Thymus (tissue), 11 donors: ENCODE measurements at regions not wholly inside any gene's neighbourhood (a gene's known extent, or its start where the extent isn't known, plus 50 kb on each side); places are given as distances from the start of the nearest gene placed in this dataset.

Experiments
- DNase-seq, 9 donors: peaks; one replicate each; pipeline ENCODE4 v3.0.0-alpha.2; 2013; ENCODE audit warnings: low spot score in 9 of 9, low read depth in 6 of 9, missing footprints in 1 of 9
- H3K27ac ChIP-seq, 2 donors: one replicate each; pipeline ENCODE4 v1.5.1; 2013; ENCODE audit warnings: control low read depth in 1 of 2, low read depth in 1 of 2, low read length in 1 of 2, mild to moderate bottlenecking in 1 of 2, moderate library complexity in 1 of 2
- H3K27me3 ChIP-seq, 2 donors: one replicate each; pipeline ENCODE4 v1.5.1; 2013; ENCODE audit warnings: low read length in 1 of 2; ENCODE audit not compliant: control insufficient read depth in 2 of 2, insufficient read depth in 1 of 2
- H3K36me3 ChIP-seq, 2 donors: one replicate each; pipeline ENCODE4 v1.5.1; 2013; ENCODE audit warnings: low read length in 1 of 2, mild to moderate bottlenecking in 1 of 2, moderate library complexity in 1 of 2; ENCODE audit not compliant: control insufficient read depth in 2 of 2, insufficient read depth in 2 of 2
- H3K4me1 ChIP-seq, 2 donors: one replicate each; pipeline ENCODE4 v1.5.1; 2013; ENCODE audit warnings: low read length in 2 of 2; ENCODE audit not compliant: control insufficient read depth in 2 of 2, insufficient read depth in 2 of 2
- H3K4me3 ChIP-seq, 2 donors: one replicate each; pipeline ENCODE4 v1.5.1; 2013; ENCODE audit warnings: low read length in 2 of 2, control low read depth in 1 of 2, mild to moderate bottlenecking in 1 of 2
- H3K9me3 ChIP-seq, 2 donors: one replicate each; pipeline ENCODE4 v1.5.1; 2013; ENCODE audit warnings: low read length in 1 of 2, mild to moderate bottlenecking in 1 of 2; ENCODE audit not compliant: control insufficient read depth in 2 of 2, insufficient read depth in 1 of 2
- WGBS: extraction: QIAGEN DNeasy Blood & Tissue Kit; methylation state at CpG from one replicate; pipeline ENCODE4 v1.1.7; 2013; 5-methylcytosine and 5-hydroxymethylcytosine counted together
- donor health status: healthy.

GRCh38 chr5:165631235-165631634 is 2125.8 kb downstream of the MAT2B start:
- WGBS: 43% methylated on average over 1 of the region's 1 CpG
- Histone ChIP-seq H3K27me3 (no peaks in the 10 kb centered on the region), H3K4me3 (no peak overlapping the region), H3K36me3 (no peaks in the 10 kb centered on the region), H3K4me1 (no peaks in the 10 kb centered on the region), H3K9me3 (no peaks in the 10 kb centered on the region), H3K27ac (no peak overlapping the region)
- DNase-seq: no peak

GRCh38 chr5:165642366-165642765 is 2136.9 kb downstream of the MAT2B start:
- Histone ChIP-seq H3K36me3 (no peaks in the 10 kb centered on the region), H3K9me3 (no peaks in the 10 kb centered on the region), H3K27me3 (no peaks in the 10 kb centered on the region), H3K4me3 (no peak overlapping the region), H3K4me1 (no peaks in the 10 kb centered on the region), H3K27ac (no peak overlapping the region)
- no peak for DNase-seq
- WGBS: 49% methylated on average over 2 of the region's 2 CpGs

GRCh38 chr5:165665735-165666400 is 2160.4 kb downstream of the MAT2B start:
- Histone ChIP-seq H3K4me1 (no peaks in the 10 kb centered on the region), H3K27ac (no peak overlapping the region), H3K9me3 (no peaks in the 10 kb centered on the region), H3K4me3 (no peak overlapping the region), H3K27me3 (no peaks in the 10 kb centered on the region), H3K36me3 (no peaks in the 10 kb centered on the region)
- DNase-seq: no peak
- 94% methylated on average over 3 of the region's 3 CpGs for WGBS

GRCh38 chr5:165673499-165673898 is 2168.1 kb downstream of the MAT2B start:
- H3K36me3 ChIP-seq: no peaks in the 10 kb centered on the region
- no peaks in the 10 kb centered on the region for H3K9me3 ChIP-seq
- no peak overlapping the region for H3K27ac ChIP-seq
- no peak overlapping the region for H3K4me3 ChIP-seq
- DNase-seq: no peak
- no peaks in the 10 kb centered on the region for H3K4me1 ChIP-seq
- H3K27me3 ChIP-seq: no peaks in the 10 kb centered on the region

GRCh38 chr5:165695796-165696195 is 2190.4 kb downstream of the MAT2B start:
- H3K36me3 ChIP-seq: no peaks in the 10 kb centered on the region
- no peaks in the 10 kb centered on the region for H3K27me3 ChIP-seq
- 98% methylated on average over 1 of the region's 1 CpG for WGBS
- no peak overlapping the region for H3K27ac ChIP-seq
- DNase-seq: no peak
- no peak overlapping the region for H3K4me3 ChIP-seq
- peaks cover 0 to 12% of the 10 kb centered on the region in 2 donors for H3K9me3 ChIP-seq
- no peaks in the 10 kb centered on the region for H3K4me1 ChIP-seq

GRCh38 chr5:165705960-165706359 is 2200.5 kb downstream of the MAT2B start:
- H3K9me3 ChIP-seq: no peaks in the 10 kb centered on the region
- no peak overlapping the region for H3K27ac ChIP-seq
- H3K36me3 ChIP-seq: no peaks in the 10 kb centered on the region
- 98% methylated on average over 1 of the region's 1 CpG for WGBS
- no peaks in the 10 kb centered on the region for H3K4me1 ChIP-seq
- no peak overlapping the region for H3K4me3 ChIP-seq
- DNase-seq: no peak
- H3K27me3 ChIP-seq: no peaks in the 10 kb centered on the region

GRCh38 chr5:165712011-165712410 is 2206.6 kb downstream of the MAT2B start:
- WGBS: 86% methylated on average over 3 of the region's 3 CpGs
- Histone ChIP-seq H3K27ac (no peak overlapping the region), H3K36me3 (no peaks in the 10 kb centered on the region), H3K9me3 (no peaks in the 10 kb centered on the region), H3K4me1 (no peaks in the 10 kb centered on the region), H3K27me3 (no peaks in the 10 kb centered on the region), H3K4me3 (no peak overlapping the region)
- no peak for DNase-seq

- Histone ChIP-seq H3K4me1 (no peaks in the 10 kb centered on the region), H3K9me3 (no peaks in the 10 kb centered on the region), H3K27me3 (no peaks in the 10 kb centered on the region), H3K27ac (no peak overlapping the region), H3K4me3 (no peak overlapping the region), H3K36me3 (no peaks in the 10 kb centered on the region)
- WGBS: 93% methylated on average over 1 of the region's 1 CpG
- no peak for DNase-seq
These were observed 2209.2 kb downstream of the MAT2B start for GRCh38 chr5:165714598-165714997.

- no peaks in the 10 kb centered on the region for H3K36me3 ChIP-seq
- H3K4me1 ChIP-seq: no peaks in the 10 kb centered on the region
- no peaks in the 10 kb centered on the region for H3K9me3 ChIP-seq
- WGBS: 89% methylated on average over 3 of the region's 3 CpGs
- no peak overlapping the region for H3K27ac ChIP-seq
- H3K27me3 ChIP-seq: no peaks in the 10 kb centered on the region
- no peak overlapping the region for H3K4me3 ChIP-seq
- DNase-seq: no peak
These were observed 2215.5 kb downstream of the MAT2B start for GRCh38 chr5:165720901-165721300.

- Histone ChIP-seq H3K27ac (no peak overlapping the region), H3K27me3 (no peaks in the 10 kb centered on the region), H3K4me3 (no peak overlapping the region), H3K9me3 (no peaks in the 10 kb centered on the region), H3K36me3 (no peaks in the 10 kb centered on the region), H3K4me1 (no peaks in the 10 kb centered on the region)
- 96% methylated on average over 2 of the region's 2 CpGs for WGBS
- DNase-seq: no peak
These were observed 2217.0 kb downstream of the MAT2B start for GRCh38 chr5:165722401-165722800.
